NCI-H226 (cell line): ENCODE measurements at regions not wholly inside any gene's neighbourhood (a gene's known extent, or its start where the extent isn't known, plus 50 kb on each side); places are given as distances from the start of the nearest gene placed in this dataset.

Experiments used
- DNase-seq: peaks from one replicate; pipeline ENCODE4 v3.0.0-alpha.2; 2015

DNA sequence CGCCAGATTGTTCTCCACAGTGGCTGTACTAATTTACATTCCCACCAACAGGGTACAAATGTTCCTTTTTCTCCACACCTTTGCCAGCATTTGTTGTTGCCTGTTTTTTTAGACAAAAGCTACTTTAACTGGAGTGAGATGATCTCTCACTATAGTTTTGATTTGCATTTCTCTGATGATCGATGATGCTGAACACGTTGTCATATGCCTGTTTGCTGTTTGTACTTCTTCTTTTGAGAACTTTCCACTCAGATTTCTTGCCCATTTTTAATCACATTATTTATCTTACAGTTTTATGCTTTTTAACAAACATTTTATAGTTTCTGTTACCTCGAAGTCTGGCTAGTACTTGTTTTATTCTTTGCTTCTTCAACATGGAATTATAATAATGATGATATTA lies 643.7 kb upstream of the ALCAM start:
- DNase-seq, result no peak

DNA sequence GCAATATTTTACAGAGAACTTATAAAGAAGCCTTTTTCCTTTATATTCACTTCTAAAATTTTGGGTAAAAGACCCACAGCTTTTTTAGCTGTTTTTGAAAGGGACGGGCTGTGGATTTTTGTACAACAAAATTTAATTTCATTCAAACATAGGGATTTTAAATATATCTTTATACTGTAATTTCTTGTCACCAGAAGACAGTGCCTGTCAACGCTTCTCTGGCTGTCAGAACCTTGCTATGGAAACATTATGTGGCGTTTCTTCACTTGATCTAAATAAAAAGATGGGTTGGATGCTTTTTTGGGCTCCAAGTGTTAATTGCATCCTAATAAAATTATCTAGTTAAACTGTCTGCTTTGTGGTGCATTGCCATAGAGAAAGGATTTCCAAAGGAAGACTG lies 635.6 kb upstream of the ALCAM start:
- no peak for DNase-seq

DNA sequence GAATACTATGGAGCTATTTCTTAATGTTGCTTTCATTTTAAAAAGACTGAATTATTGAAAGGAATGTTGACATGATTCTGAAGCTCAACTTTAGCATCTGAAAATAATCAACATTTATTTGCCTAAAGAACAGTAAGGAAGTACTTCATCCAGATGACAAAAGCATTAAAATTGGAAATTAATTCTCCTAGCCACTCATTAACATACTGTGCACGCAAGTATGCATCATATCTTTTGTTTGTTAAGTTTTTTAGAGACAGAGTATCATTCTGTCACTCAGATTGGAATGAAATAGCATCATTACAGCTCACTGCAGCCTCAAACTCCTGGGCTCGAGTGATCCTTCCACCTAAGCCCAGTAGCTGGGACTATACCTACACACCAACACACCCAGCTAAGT lies 632.1 kb upstream of the ALCAM start:
- no peak for DNase-seq

DNA sequence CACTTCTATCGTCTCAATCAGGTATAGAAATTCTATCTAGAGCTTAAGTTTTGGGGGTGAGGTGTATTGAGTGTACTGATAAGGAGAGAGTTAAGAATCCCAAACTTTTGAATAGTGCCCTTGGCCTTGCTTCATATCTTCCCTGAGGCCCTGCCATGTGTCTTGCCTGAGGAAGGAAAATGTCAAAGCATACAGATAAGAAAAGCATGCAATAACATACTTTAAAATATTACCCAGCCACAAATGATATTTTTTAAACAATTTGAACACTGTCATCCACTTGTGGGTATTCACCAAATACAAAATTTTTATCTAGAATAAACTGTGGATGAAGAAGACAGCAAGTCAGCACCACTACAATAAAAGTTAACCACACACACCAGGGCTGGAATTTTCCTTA lies 631.0 kb upstream of the ALCAM start:
- DNase-seq, result peak; percentile 70

DNA sequence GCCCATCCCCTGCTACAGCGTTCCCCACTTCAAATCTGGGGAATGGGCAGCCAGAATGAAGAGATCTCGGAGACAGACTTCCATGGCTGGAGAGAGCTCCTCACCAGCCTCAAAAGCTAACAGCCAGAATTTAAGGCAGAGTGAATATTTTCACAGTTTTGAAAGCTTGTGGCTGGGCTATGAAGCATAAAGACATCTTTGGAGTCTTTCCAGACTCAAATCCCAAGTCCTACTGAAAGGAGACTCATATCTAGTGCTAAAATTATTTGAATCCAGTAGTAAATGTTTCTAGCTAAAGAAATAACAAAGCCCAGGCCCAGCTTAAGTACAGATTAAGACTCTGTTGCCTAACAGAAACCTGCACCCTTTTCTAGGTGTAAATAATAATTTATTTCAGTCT lies 628.4 kb upstream of the ALCAM start:
- DNase-seq, result peak; percentile 16

DNA sequence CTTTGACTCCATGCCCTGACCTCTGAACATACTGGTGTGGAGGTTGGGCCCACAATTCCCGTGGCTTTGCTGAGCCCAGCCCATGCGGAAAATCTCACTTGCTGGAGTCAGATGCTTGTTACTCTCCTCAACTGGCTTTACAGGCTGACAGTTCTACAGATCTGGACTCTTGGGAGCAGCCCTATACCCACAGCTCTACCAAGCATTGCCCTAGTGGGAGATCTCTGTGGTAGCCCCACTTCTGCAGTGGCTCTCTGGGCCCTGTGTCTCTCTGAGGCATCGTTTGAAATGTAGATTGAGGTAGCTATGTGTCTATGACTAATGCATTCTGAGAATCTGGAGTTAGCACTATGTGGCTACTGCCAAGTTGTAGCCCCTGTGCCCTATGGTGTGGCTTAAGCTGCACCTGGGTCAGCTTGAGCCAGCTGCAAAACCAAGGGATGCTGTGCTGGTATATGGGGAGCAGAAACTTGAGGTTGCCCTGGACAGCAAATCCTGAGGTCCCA lies 625.8 kb upstream of the ALCAM start:
- DNase-seq, result no peak

DNA sequence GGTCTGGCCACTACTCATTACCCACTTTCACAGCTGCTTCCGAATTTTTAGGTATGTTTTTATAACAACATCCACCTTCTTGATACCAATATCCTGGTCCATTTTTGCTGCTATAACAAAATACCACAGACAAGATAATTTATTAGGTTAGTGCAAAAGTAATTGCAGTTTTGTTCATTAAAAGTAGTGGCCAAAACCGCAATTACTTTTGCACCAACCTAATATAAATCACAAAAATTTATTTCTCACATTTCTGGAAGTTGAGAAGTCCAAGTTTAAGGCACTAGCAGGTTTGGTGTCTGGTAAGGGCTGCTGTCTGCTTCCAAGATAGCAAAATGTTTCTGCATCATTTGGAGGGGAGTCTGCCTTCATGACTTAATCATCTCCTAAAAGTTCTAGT lies 624.7 kb upstream of the ALCAM start:
- no peak for DNase-seq

DNA sequence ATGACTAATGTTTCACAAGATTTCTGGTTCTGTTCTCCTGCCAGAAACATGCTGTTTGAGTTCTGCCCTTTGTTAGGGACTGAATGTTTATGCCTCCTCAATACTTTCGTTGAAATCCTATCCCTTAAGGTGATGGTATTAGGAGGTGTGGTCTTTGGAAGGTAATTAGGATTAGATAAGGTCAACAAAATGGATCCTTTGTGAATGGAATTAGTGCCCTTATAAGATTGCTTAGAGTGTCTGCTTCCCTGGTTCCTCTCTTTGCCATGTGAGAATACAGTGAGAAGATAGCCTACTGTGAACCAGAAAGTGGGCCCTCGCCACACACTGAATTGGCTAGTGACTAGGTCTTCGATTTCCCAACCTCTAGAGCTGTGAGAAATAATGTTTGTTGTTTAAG lies 621.4 kb upstream of the ALCAM start:
- DNase-seq, result no peak

DNA sequence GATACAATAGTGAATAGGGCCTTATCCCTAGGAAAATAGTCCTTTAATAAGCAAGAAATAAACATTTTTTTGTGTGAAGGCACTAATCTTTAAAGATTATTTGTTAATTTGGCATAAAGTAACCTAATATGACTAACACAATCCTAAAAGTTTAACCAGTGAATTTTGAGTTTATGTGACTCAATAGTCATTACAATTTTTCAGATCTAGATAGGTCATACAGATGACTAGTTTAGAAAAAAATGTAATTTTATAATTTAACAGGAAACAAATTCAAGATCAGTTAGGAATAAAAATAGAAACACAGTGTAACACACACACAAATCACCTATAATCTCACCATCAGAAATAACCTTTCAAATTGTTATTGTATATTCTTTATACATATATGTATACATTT lies 620.7 kb upstream of the ALCAM start:
- no peak for DNase-seq

DNA sequence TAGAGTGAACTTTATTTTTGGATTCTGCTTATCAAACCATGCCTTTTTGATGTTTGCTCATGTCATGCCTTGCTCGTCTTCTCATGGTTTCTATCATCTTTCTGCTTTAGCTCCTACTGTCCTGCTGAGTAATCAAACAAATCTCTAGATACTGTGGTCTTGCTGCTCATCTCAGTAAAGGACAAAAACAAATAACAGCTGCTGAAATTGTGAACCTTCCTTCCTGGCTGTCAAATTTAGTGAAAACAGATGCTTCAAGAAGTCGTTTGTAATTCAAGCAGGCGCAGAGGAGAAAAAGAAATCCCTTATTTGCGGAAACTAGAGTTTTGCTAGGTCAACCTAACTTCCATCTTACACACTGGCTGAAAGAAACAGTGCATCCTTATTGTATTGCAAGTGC lies 616.1 kb upstream of the ALCAM start:
- DNase-seq, result no peak

DNA sequence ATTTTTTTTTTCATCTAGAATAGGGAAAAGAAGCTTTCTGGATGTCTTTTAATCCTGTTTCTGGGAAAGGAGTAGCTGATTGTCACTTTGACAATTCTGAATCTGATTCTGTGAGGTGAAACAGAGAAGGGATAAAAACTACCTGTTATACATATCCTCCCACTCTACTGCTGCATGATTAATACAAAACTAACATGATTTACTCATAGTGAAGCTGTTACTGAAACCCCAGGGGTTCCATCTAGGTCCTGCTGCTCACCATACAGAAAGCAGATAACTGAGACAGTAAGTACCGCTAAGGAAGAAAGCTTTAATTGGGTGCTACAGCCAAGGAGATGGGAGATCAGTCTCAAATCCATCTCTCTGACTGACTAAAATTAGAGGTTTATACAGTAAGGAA lies 610.9 kb upstream of the ALCAM start:
- no peak for DNase-seq

DNA sequence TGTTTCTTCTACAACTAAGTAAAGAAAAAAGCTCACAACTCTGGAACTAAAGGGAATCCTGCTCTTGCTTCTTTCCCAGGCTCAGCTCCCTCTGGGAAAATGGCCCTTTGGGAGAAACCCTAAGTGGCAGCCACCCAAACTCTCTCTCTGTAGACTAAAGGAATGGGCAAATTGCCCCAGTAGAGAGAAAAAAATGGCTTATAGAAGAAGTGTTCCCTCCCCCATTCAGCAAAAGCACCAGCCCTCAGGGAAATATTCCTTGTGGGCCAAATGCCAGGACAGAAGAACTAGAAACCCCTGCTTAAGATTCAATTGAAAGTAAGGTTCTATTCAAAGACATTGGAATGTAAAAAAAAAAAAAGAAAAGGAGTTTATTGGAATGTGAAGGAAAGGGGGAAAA lies 603.7 kb upstream of the ALCAM start:
- DNase-seq, result peak; percentile 72

DNA sequence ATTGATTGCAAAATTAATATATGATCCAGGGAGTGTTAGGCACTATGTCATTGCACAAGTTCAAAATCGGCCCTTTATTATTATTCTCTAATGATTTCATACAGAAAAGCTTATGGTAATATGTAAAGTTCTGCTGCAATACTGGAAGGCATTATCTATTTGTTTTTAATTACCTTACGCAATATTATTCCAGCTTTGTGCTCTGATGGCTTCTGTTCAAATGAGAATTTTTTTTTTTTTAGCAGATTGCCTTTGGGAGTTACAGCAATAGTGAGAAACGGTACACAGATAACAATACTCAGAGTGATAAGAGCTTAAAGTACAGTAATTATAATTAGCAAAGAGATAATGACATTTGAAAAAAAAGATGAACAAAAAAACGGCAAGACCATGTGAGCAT lies 602.2 kb upstream of the ALCAM start:
- DNase-seq, result peak; percentile 2

DNA sequence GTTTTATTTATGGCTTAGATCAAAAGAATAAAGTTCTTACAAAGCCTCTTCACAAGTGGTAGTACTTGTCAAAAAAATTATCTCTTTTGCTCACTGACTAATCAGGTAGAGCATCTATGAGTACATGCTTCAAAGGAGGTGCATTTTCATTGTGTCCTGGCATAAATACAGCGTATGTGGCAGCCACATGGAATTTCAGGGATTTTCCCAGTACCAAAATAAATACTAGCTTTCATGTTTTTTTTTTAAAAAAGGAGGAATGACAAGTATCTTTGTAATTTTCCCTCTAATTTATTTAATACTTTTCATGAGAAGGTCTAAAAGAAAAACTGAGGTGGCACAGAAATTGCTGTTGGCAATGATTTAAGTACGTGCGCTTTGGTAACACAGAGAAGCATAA lies 597.8 kb upstream of the ALCAM start:
- DNase-seq, result no peak

DNA sequence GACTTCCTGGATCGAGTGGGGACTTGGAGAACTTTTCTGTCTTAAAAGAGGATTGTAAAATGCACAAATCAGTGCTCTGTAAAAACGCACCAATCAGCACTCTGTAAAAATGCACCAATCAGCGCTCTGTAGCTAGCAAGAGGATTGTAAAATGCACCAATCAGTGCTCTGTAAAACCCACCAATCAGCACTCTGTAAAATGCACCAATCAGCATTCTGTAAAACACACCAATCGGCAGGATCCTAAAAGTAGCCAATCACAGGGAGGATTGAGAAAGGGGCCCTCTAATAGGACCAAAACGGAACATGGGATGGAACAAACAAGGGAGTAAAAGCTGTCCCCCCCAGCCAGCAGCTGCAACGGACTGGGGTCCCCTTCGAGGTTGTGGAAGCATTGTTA lies 587.4 kb upstream of the ALCAM start:
- no peak for DNase-seq

DNA sequence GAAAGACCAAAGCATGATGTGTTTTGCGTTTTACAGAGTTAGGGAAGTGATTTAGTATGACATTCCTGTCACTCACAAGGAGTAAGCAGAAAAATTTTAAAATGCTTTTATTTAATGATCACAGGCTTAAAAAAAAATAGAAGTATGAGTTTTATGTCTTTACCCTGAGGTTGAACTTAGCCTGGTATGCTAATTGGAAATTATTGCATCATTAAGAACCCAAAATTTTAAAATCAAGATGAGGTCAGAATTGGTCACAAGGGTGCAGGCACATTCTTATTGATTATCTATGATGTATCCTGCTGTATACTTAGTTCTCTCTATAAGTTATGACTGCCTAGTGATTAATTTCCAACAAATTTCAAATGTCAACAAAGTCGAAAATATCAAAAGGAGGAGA lies 585.6 kb upstream of the ALCAM start:
- no peak for DNase-seq

DNA sequence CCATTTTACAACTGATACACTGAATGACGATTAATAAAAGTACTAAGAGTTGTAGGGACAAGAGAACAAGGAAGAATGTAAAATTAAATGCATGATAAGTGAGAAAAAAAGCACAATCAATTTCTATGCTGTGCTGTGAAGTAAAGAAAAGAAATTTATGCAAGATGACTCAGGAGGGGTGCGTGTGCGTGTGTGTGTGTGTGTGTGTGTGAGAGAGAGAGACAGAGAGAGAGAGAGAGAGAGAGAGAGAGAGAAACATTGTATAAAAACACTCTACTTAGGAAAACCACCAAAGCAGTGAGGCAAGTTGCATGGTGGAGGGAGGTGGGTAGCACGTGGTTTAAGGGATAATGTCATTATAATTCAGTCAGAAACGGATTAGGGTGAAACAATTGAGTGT lies 580.8 kb upstream of the ALCAM start:
- DNase-seq, result no peak

DNA sequence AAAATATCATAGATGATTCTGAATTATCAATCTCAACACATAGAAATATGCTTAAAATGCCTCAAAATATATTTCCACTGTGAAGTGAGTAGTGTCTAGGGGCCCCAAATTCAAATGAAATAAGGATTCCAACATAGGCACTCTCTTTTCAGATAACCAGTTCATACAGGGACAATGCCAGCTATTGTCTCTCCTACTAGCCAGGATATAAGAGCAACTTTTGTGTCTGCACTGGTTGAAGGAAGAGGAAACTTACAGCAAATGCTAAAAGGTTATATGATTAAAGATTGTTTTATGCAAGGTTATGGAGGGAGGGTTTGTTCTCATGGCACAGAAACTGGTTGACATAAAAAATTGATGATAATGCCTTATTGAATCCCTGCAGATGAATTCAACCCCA lies 579.4 kb upstream of the ALCAM start:
- DNase-seq, result no peak

DNA sequence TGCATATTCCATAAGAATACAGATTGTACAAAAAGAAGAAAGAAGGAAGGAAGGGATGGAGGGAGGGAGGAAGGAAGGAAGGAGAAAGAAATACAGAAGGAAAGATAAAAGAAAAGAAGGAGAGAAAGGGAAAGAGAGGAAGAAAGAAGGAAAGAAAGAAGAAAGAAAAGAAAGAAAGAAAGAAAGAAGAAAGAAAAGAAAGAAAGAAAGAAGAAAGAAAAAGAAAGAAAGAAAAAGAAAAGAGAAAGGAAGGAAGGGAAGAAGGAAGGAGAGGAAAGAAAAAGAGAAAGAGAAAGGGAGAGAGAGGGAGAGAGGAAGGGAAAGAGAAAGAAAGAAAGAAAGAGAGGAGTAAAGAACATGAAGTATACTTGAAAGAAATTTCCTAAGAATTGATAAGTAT lies 577.9 kb upstream of the ALCAM start:
- no peak for DNase-seq

DNA sequence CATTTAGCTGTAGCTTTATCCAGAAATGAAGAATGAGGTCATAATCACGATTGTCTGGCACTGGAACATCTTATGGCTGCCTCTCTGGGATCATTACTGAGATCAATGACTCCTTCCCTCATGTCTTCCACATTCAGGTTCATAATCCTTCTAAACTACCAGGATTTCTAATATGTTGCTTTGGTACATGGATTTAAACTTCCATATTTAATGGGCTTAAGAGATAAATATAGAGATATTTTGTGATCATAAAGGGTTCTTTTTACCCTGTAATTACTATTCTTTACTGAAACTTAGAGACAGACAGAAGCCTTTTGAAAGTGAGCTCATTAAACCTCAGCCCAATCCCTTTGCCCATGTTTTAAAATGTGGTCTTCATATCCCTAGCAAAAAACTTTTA lies 575.4 kb upstream of the ALCAM start:
- no peak for DNase-seq

DNA sequence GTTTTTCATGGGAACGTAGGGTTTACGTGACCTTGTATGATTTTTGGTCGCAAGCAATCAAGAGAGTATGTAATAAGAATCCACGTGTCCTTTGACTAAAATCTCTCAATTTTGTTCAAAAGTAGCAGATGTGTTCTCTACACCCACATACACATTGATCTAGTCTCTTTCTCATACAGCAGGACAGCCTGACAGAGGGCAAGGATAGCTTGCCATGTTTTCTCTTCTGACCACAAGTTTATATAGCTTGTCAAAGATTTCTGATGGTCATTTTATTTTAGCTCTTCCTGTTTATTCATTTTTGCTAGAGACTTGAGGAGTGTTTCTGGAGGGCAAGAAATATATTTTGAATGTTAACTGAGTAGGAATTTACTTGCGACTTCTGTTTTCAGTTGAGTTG lies 570.2 kb upstream of the ALCAM start:
- DNase-seq, result no peak

DNA sequence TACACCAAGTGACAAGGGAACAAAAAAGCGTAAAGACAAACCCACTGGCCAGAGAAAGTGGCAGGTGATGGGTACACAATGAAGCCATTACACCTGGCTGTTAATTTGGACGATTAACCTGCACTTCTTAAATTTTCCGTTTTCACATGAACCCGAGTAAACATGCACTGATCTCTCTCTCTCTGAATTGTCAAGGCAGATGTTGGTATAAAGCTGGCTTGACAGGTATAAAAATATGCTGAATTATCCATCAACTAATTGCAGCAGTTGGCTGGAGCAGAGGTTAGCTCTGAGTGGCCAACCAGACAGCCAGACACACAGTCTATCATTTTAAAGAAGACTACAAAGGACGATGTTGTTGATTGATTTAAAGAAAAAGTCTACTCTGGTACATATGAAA lies 561.7 kb upstream of the ALCAM start:
- DNase-seq, result no peak

DNA sequence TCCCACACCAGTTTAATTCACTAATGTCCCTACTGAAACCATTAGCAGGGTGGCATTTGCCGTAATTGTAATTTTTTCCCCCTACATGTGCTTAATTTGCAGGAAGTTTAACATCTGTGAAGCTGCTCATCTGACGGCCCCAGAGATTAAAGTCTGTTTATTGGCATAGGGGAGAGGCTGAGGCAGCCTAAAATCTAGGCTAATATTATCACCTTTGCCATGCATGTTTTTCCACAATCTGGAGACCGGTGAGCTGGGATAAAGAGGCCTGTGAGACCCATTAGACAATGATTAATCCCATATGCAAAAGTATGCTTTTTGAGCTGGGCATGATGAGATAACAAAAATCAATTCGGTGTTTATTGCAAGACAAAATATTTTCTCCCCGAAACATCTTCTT lies 561.2 kb upstream of the ALCAM start:
- DNase-seq, result no peak

DNA sequence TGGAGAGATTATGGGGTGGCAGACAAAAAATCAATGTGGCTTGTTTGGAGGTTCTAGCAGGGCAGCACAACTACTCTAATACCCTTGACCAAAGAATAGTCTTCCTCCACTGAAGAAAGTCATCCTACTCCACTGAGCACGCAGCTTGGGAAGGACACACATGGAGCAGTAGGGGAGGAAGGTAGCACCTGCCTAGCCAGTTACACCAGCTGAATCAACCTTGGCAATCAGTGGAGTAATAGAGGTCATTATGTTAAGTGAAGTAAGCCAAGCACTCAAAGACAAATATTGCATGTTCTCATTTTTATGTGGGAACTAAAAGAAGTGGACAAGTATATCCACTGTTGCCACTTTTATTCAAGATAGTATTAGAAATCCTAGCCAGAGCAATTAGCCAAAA lies 555.8 kb upstream of the ALCAM start:
- no peak for DNase-seq

DNA sequence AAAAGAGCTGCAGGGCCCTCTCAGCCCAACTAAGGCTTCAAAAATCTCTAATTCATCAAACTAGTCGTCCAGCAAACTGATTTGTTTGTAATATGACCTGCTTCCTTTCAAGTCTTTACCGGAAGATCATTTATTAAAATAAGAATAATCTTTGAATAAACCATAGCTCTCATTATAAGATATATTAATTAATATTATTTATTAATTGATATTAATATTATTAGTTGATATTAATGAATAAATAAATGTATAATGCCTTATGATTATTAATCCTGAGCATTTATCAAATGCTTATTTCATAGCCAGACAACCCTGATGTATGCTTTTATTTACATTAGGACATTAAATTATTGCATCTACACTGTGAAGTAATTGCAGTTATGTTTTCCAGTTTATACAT lies 550.7 kb upstream of the ALCAM start:
- no peak for DNase-seq

DNA sequence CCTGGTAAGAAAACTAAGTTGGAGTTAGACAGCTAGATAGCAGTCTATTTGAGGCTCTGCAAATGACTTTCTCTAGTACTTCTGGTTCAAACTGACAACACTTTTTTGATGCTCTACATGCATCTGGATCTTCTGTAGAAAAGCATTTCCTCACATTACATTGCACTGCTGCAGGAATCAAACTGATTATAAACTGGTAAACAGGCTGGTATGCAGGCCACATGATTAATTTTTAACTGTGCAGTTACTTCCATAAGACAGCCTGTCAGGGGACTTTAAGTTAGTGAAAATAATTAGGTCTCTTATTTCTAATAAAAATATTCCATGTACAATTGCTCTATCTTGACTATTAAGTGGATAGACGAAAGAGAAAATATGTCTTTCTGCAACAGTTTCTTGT lies 550.0 kb upstream of the ALCAM start:
- no peak for DNase-seq
